IMR-90 (cell line): ENCODE measurements at regions not wholly inside any gene's neighbourhood (a gene's known extent, or its start where the extent isn't known, plus 50 kb on each side); places are given as distances from the start of the nearest gene placed in this dataset.

Experiments
- ATAC-seq: fragments of 200-7000 bp; cut with Tn5 transposase; 2 replicates; pipeline ENCODE4 v1.9.1; 2020; ENCODE audit warnings: low read depth, mild to moderate bottlenecking, moderate library complexity
- BruUV-seq: library from RNA; stranded (reverse); fragments of 400-500 nt; replicated peaks from 2 replicates; lab custom pipeline; 2021; lab: Mats Ljungman, UMichigan
- CTCF ChIA-PET: fragments of 300-600 bp; formaldehyde crosslinking; extraction: SDS; loops from one replicate; lab custom pipeline; 2021; ENCODE audit warnings: antibody characterized with exemption; lab: Yijun Ruan, JAX
- POLR2A ChIA-PET: fragments of 300-600 bp; sonication (Branson Sonifier 250); formaldehyde crosslinking; loops from one replicate; lab custom pipeline; 2022; ENCODE audit warnings: antibody characterized with exemption; ENCODE audit not compliant: unreplicated experiment; lab: Charles Lee
- DNase-seq: peaks from one replicate; pipeline ENCODE4 v3.0.0; 2013
- H2AFZ ChIP-seq: replicated peaks from 2 replicates; pipeline ENCODE3; 2013; ENCODE audit warnings: low read length, mild to moderate bottlenecking; ENCODE audit not compliant: poor library complexity
- H2AK5ac ChIP-seq: 2 replicates; pipeline ENCODE4 v1.6.1; 2013; ENCODE audit warnings: low read depth, low read length, inconsistent platforms
- H2AK9ac ChIP-seq: replicated peaks from 2 replicates; pipeline ENCODE3; 2013; ENCODE audit warnings: mild to moderate bottlenecking, low read depth, low read length, moderate library complexity; ENCODE audit not compliant: poor library complexity
- H2BK120ac ChIP-seq: 2 replicates; pipeline ENCODE4 v1.6.1; 2013; ENCODE audit warnings: low read depth, low read length, inconsistent platforms
- H2BK15ac ChIP-seq: 3 replicates; pipeline ENCODE4 v1.6.1; 2013; ENCODE audit warnings: low read depth, low read length, inconsistent platforms
- H2BK20ac ChIP-seq: 2 replicates; pipeline ENCODE4 v1.6.1; 2013; ENCODE audit warnings: low read depth, mild to moderate bottlenecking, inconsistent platforms, low read length, moderate library complexity
- H2BK5ac ChIP-seq: 2 replicates; pipeline ENCODE4 v1.6.1; 2013; ENCODE audit warnings: mild to moderate bottlenecking, low read depth, low read length, inconsistent platforms; ENCODE audit not compliant: poor library complexity, severe bottlenecking
- H3K14ac ChIP-seq: replicated peaks from 2 replicates; pipeline ENCODE4 v1.6.1; 2013; ENCODE audit warnings: low read depth, low read length, inconsistent platforms
- H3K18ac ChIP-seq: 2 replicates; pipeline ENCODE4 v1.6.1; 2013; ENCODE audit warnings: low read depth, low read length, control low read depth
- H3K23ac ChIP-seq: 2 replicates; pipeline ENCODE4 v1.6.1; 2013; ENCODE audit warnings: low read depth, low read length, inconsistent platforms
- H3K27ac ChIP-seq: 2 replicates; pipeline ENCODE4 v1.5.1; 2013; ENCODE audit warnings: mild to moderate bottlenecking, control low read depth, low read length; ENCODE audit not compliant: insufficient read depth
- H3K27me3 ChIP-seq: 2 replicates; pipeline ENCODE4 v1.6.1; 2013; ENCODE audit warnings: low read length; ENCODE audit not compliant: control insufficient read depth, insufficient read depth
- H3K36me3 ChIP-seq: 2 replicates; pipeline ENCODE4 v1.6.1; 2013; ENCODE audit warnings: low read length, mixed read lengths; ENCODE audit not compliant: control insufficient read depth, insufficient read depth
- H3K4ac ChIP-seq: 2 replicates; pipeline ENCODE4 v1.6.1; 2013; ENCODE audit warnings: low read depth, low read length, inconsistent platforms
- H3K4me1 ChIP-seq: 2 replicates; pipeline ENCODE4 v1.6.1; 2013; ENCODE audit warnings: low read length, mixed read lengths; ENCODE audit not compliant: control insufficient read depth, insufficient read depth
- H3K4me2 ChIP-seq: 2 replicates; pipeline ENCODE4 v1.6.1; 2013; ENCODE audit warnings: low read depth, mild to moderate bottlenecking, control low read depth, low read length, moderate library complexity
- H3K4me3 ChIP-seq: 2 replicates; pipeline ENCODE4 v1.5.1; 2013; ENCODE audit warnings: low read depth, mild to moderate bottlenecking, control low read depth, low read length, moderate library complexity; ENCODE audit not compliant: insufficient read depth
- H3K56ac ChIP-seq: 2 replicates; pipeline ENCODE4 v1.6.1; 2013; ENCODE audit warnings: low read length, inconsistent platforms; ENCODE audit not compliant: insufficient read depth; ENCODE audit errors: extremely low read depth
- H3K79me1 ChIP-seq, 2 experiments: 2 replicates each; pipeline ENCODE4 v1.6.1; 2013; ENCODE audit warnings: low read length in 2 of 2, inconsistent platforms in 1 of 2, low read depth in 1 of 2
- H3K9ac ChIP-seq: 2 replicates; pipeline ENCODE4 v1.6.1; 2013; ENCODE audit warnings: low read depth, low read length, control low read depth
- H3K9me1 ChIP-seq: 2 replicates; pipeline ENCODE4 v1.6.1; 2013; ENCODE audit warnings: low read length, inconsistent platforms; ENCODE audit not compliant: insufficient read depth
- H3K9me3 ChIP-seq: 2 replicates; pipeline ENCODE4 v1.6.1; 2013; ENCODE audit warnings: low read length; ENCODE audit not compliant: control insufficient read depth, insufficient read depth
- H4K20me1 ChIP-seq: 2 replicates; pipeline ENCODE4 v1.6.1; 2013; ENCODE audit warnings: low read length, inconsistent platforms; ENCODE audit not compliant: insufficient read depth
- H4K5ac ChIP-seq: 2 replicates; pipeline ENCODE4 v1.6.1; 2013; ENCODE audit warnings: mild to moderate bottlenecking, low read depth, low read length, control low read depth
- H4K8ac ChIP-seq, 2 experiments: 2 replicates each; pipeline ENCODE4 v1.6.1; 2013; ENCODE audit warnings: low read depth in 2 of 2, low read length in 2 of 2, control low read depth in 1 of 2, inconsistent platforms in 1 of 2
- H4K91ac ChIP-seq: 2 replicates; pipeline ENCODE4 v1.6.1; 2013; ENCODE audit warnings: low read depth, low read length, inconsistent platforms; ENCODE audit not compliant: insufficient read depth
- BHLHE40 ChIP-seq: fragments of 150-350 bp; IDR thresholded peaks from 2 replicates; pipeline ENCODE4 v1.6.1; 2016; ENCODE audit warnings: mild to moderate bottlenecking, low read depth, low read length
- CEBPB ChIP-seq: IDR thresholded peaks from 2 replicates; pipeline ENCODE4 v1.6.1; 2012; ENCODE audit warnings: low read depth, low read length, improper control_type of control experiment
- CHD1 ChIP-seq: IDR thresholded peaks from 2 replicates; pipeline ENCODE4 v1.6.1; 2012; ENCODE audit warnings: low read depth, low read length, improper control_type of control experiment
- CTCF ChIP-seq: conservative IDR thresholded peaks from 2 replicates; pipeline ENCODE4 v1.5.1; 2012; ENCODE audit warnings: mild to moderate bottlenecking, low read depth, low read length, improper control_type of control experiment
- FOS ChIP-seq: fragments of 150-350 bp; IDR thresholded peaks from 2 replicates; pipeline ENCODE4 v1.6.1; 2016; ENCODE audit warnings: low read depth, low read length
- MAFK ChIP-seq: IDR thresholded peaks from 2 replicates; pipeline ENCODE4 v1.6.1; 2012; ENCODE audit warnings: low read depth, low read length, improper control_type of control experiment
- MAZ ChIP-seq: IDR thresholded peaks from 2 replicates; pipeline ENCODE4 v1.6.1; 2012; ENCODE audit warnings: low read depth, mild to moderate bottlenecking, low read length, improper control_type of control experiment, moderate library complexity, borderline replicate concordance
- MXI1 ChIP-seq: IDR thresholded peaks from 2 replicates; pipeline ENCODE4 v1.6.1; 2012; ENCODE audit warnings: low read depth, mild to moderate bottlenecking, low read length, moderate library complexity, borderline replicate concordance
- NFE2L2 ChIP-seq: fragments of 150-350 bp; IDR thresholded peaks from 2 replicates; pipeline ENCODE4 v1.6.1; 2016; ENCODE audit warnings: low read depth, mild to moderate bottlenecking, low read length
- POLR2A ChIP-seq: IDR thresholded peaks from 2 replicates; pipeline ENCODE4 v1.6.1; 2012; ENCODE audit warnings: mild to moderate bottlenecking, low read depth, low read length
- RAD21 ChIP-seq: IDR thresholded peaks from 2 replicates; pipeline ENCODE4 v1.6.1; 2012; ENCODE audit warnings: low read length, improper control_type of control experiment
- RCOR1 ChIP-seq: IDR thresholded peaks from 2 replicates; pipeline ENCODE4 v1.6.1; 2012; ENCODE audit warnings: mild to moderate bottlenecking, low read length, improper control_type of control experiment; ENCODE audit not compliant: insufficient replicate concordance
- RFX5 ChIP-seq: IDR thresholded peaks from 2 replicates; pipeline ENCODE4 v1.8.0; 2012; ENCODE audit warnings: low read depth, mild to moderate bottlenecking, low read length, moderate library complexity
- SMC3 ChIP-seq: fragments of 150-350 bp; IDR thresholded peaks from 2 replicates; pipeline ENCODE4 v1.6.1; 2016; ENCODE audit warnings: low read depth, mild to moderate bottlenecking, antibody characterized with exemption, low read length, moderate library complexity
- USF2 ChIP-seq: fragments of 150-350 bp; IDR thresholded peaks from 2 replicates; pipeline ENCODE4 v1.6.1; 2017; ENCODE audit warnings: mild to moderate bottlenecking, antibody characterized with exemption, low read length, low read depth
- WGBS, 2 experiments: methylation state at CpG; one replicate each; pipeline versions ENCODE4 v1.1.5 to v1.1.7; 2013; ENCODE audit warnings: missing lambda C conversion rate in 2 of 2; ENCODE audit not compliant: insufficient read length in 1 of 2; ENCODE audit errors: extremely low coverage in 2 of 2; 5-methylcytosine and 5-hydroxymethylcytosine counted together
- dilution Hi-C: fragments of 300-500 bp; cut with HindIII; formaldehyde crosslinking; loops from one replicate; pipeline ENCODE4 v1.14.3; 2018; ENCODE audit warnings: low sequenced_read_pairs; ENCODE audit not compliant: unreplicated experiment
- in situ Hi-C: fragments of 300-500 bp; cut with MboI; formaldehyde crosslinking; loops from 3 replicates; pipeline ENCODE4 v1.14.3; 2019; ENCODE audit warnings: low sequenced_read_pairs, inconsistent platforms, mixed read lengths
- intact Hi-C: fragments of 100-400 bp; cut with micrococcal nuclease; formaldehyde crosslinking; loops from 2 replicates; pipeline ENCODE4 v1.10.0; 2022
- TF ChIP-seq, protein P1 (sequence below): fragments of 150-350 bp; IDR thresholded peaks from 2 replicates; pipeline ENCODE4 v1.6.1; 2016; ENCODE audit warnings: low read depth, mild to moderate bottlenecking, low read length, moderate library complexity, borderline replicate concordance

DNA sequence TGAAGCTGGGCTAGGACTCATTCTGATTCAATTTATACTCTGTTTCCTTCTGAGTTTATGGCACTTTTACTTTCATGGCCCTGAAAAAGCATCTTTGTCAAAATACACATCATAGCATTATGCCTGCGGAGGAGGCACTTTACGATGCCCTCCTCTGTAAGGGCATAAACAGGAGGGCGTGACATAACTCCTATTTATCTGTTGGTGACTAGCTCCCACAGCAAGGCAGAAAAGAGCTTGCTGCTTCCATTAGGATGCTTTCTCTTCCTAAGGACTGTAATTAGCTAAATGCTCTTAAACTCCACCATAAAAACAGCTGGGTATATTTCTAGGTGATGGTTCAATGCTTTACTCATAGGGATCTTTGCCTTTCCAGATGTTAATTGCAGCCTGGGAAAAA is 315.2 kb upstream of the GHITM start:
- H3K56ac ChIP-seq: no peak overlapping the region
- no peaks in the 10 kb centered on the region for H3K79me1 ChIP-seq
- intact Hi-C loops: no loop called here
- no peak for ATAC-seq
- no peak overlapping the region for H3K14ac ChIP-seq
- H3K18ac ChIP-seq: no peak overlapping the region
- H2AK5ac ChIP-seq: no peak overlapping the region
- H4K91ac ChIP-seq: no peak overlapping the region
- H3K9ac ChIP-seq: no peak overlapping the region
- no peak overlapping the region for H3K27ac ChIP-seq
- in situ Hi-C loops: no loop called here
- H3K4ac ChIP-seq: no peak overlapping the region
- no peak for DNase-seq
- BruUV-seq: no TSS peak
- no peak overlapping the region for H3K4me3 ChIP-seq
- H2AFZ ChIP-seq: no peak overlapping the region
- peaks cover 21% of the 10 kb centered on the region for H3K9me3 ChIP-seq
- dilution Hi-C loops: no loop called here
- H3K4me1 ChIP-seq: no peaks in the 10 kb centered on the region
- H3K36me3 ChIP-seq: no peaks in the 10 kb centered on the region
- H4K5ac ChIP-seq: no peak overlapping the region
- no peak overlapping the region for H4K8ac ChIP-seq
- no CpG with 5 or more reads among the region's 3 CpGs for WGBS, 2 experiments
- no peaks in the 10 kb centered on the region for H3K27me3 ChIP-seq
- TF ChIP-seq RFX5: no peak
- TF ChIP-seq NFE2L2: no peak
- TF ChIP-seq CTCF: no peak
- no peak for TF ChIP-seq MXI1
- no peak for TF ChIP-seq CHD1
- TF ChIP-seq POLR2A: no peak
- TF ChIP-seq BHLHE40: no peak
- TF ChIP-seq CEBPB: no peak
- TF ChIP-seq SMC3: no peak
- no peak for TF ChIP-seq MAFK
- no peak for TF ChIP-seq RCOR1
- TF ChIP-seq, protein P1, sequence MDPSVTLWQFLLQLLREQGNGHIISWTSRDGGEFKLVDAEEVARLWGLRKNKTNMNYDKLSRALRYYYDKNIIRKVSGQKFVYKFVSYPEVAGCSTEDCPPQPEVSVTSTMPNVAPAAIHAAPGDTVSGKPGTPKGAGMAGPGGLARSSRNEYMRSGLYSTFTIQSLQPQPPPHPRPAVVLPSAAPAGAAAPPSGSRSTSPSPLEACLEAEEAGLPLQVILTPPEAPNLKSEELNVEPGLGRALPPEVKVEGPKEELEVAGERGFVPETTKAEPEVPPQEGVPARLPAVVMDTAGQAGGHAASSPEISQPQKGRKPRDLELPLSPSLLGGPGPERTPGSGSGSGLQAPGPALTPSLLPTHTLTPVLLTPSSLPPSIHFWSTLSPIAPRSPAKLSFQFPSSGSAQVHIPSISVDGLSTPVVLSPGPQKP: no peak
- TF ChIP-seq RAD21: no peak
- TF ChIP-seq FOS: no peak
- TF ChIP-seq USF2: no peak
- no peak for TF ChIP-seq MAZ
- no peak overlapping the region for H2BK5ac ChIP-seq
- no peak overlapping the region for H3K4me2 ChIP-seq
- H4K20me1 ChIP-seq: no peaks in the 10 kb centered on the region
- no peaks in the 10 kb centered on the region for H3K9me1 ChIP-seq
- H2BK15ac ChIP-seq: no peak overlapping the region
- H2AK9ac ChIP-seq: no peak overlapping the region
- ChIA-PET CTCF (no interaction called here), POLR2A (no interaction called here)
- H2BK120ac ChIP-seq: no peak overlapping the region
- no peak overlapping the region for H3K23ac ChIP-seq
- no peak overlapping the region for H2BK20ac ChIP-seq
